HUES48 (cell line): ENCODE measurements at regions not wholly inside any gene's neighbourhood (a gene's known extent, or its start where the extent isn't known, plus 50 kb on each side); places are given as distances from the start of the nearest gene placed in this dataset.
"Not testable (repeated sequence)": the region's sequence is repeated elsewhere in the genome, so short reads cannot be mapped to it uniquely, and the experiment has no call there.

ENCODE experiments used
- H3K27ac ChIP-seq: one replicate; pipeline ENCODE4 v1.7.0; 2013; ENCODE audit warnings: low read depth, low read length, inconsistent platforms
- H3K27me3 ChIP-seq: 2 replicates; pipeline ENCODE4 v1.6.1; 2013; ENCODE audit warnings: mild to moderate bottlenecking, low read length; ENCODE audit not compliant: control insufficient read depth, insufficient read depth
- H3K36me3 ChIP-seq: 2 replicates; pipeline ENCODE4 v1.6.1; 2013; ENCODE audit warnings: low read length; ENCODE audit not compliant: control insufficient read depth, insufficient read depth
- H3K4me1 ChIP-seq: 2 replicates; pipeline ENCODE4 v1.6.1; 2013; ENCODE audit warnings: mild to moderate bottlenecking, low read length; ENCODE audit not compliant: control insufficient read depth, insufficient read depth
- H3K4me3 ChIP-seq: 2 replicates; pipeline ENCODE4 v1.5.1; 2013; ENCODE audit warnings: mild to moderate bottlenecking, low read depth, low read length
- H3K9ac ChIP-seq: 2 replicates; pipeline ENCODE4 v1.6.1; 2013; ENCODE audit warnings: mild to moderate bottlenecking, low read depth, low read length, moderate library complexity
- H3K9me3 ChIP-seq: 2 replicates; pipeline ENCODE4 v1.6.1; 2013; ENCODE audit warnings: low read length; ENCODE audit not compliant: control insufficient read depth, insufficient read depth

DNA sequence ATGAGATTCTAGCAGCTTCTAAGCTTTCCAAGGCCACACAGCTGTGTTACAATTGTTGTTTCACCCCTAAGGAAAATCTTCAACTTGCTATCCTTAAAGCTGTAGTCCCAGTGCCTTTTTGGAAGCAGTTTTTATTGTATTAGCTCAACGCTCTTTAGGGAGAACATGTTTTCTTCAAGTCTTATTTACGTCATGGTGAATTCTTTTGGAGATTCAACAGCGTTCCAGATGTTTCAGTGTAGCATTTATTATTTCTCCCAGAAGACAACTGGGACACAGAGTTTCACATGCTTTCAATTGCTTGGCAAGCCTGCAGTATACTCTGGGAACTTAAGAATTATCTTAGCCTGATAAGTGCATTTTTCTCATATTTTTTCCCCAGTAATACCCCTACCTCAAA, 888.3 kb downstream of the PLOD2 start:
- Histone ChIP-seq H3K4me1 (no peaks in the 10 kb centered on the region), H3K9me3 (0 out of 2 replicates have a peak, but pooled peaks cover 10% of the 10 kb centered on the region), H3K27me3 (no peaks in the 10 kb centered on the region), H3K9ac (no peak overlapping the region), H3K27ac (no peak overlapping the region), H3K4me3 (no peak overlapping the region), H3K36me3 (no peaks in the 10 kb centered on the region)

DNA sequence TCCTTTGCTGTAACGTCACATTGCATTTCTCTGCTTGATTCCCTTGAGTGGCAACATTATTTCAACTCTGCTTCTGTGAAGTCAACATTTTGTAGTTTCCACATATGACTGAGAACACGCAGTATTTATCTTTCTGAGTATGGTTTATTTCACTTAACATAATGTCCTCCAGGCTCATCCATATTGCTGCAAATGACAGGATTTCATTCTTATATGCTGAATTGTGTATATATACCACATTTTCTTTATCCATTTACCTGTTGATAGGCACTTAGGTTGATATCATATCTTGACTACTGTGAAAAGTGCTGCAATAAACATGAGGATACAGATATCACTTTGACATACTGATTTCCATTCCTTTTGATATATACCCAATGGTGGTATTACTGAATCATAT, 878.5 kb downstream of the PLOD2 start:
- no peaks in the 10 kb centered on the region for H3K4me1 ChIP-seq
- H3K27ac ChIP-seq = no peak overlapping the region
- H3K27me3 ChIP-seq = no peaks in the 10 kb centered on the region
- H3K4me3 ChIP-seq = no peak overlapping the region
- no peak overlapping the region for H3K9ac ChIP-seq
- no peaks in the 10 kb centered on the region for H3K9me3 ChIP-seq
- H3K36me3 ChIP-seq = no peaks in the 10 kb centered on the region

DNA sequence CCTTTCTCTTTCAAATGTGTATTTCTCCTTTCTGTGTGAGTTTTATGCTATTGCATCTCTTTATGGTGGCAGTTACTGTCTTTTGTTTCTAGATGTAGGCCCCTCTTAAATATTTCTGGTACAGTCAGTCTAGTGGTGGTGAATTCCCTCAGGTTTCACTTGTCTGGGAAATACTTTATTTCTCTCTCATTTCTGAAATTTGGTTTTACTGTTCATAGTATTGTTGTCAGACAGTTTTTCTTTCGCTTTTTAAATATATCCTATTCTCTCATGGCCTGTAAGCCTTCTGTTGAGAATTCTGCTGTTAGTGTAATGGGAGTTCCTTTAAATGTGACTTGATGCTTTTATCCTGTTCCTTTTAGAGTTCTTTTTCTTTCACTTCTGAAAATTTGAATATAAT, 874.0 kb downstream of the PLOD2 start:
- Histone ChIP-seq H3K36me3 (no peaks in the 10 kb centered on the region), H3K4me3 (no peak overlapping the region), H3K9ac (no peak overlapping the region), H3K27ac (no peak overlapping the region), H3K9me3 (no peaks in the 10 kb centered on the region), H3K27me3 (no peaks in the 10 kb centered on the region), H3K4me1 (no peaks in the 10 kb centered on the region)

DNA sequence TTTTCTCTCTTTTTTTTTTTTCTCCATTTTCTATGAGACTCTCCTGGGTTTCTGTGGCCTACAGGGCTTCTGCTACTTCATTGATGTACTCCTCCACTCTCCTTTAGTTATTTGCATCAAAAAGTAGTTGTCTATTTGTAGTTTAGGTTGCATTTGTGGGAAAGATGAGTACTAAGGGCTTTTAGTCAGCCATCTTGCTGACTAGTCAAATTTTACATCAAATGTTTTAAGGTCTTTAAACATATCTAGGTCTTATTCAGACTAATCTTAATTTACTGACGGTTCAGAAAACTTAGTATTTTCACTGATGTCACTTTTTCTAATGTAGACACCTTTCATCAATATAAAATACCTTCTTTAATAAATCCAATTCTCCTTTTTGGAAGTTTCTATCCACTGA, 871.0 kb downstream of the PLOD2 start:
- no peaks in the 10 kb centered on the region for H3K9me3 ChIP-seq
- no peak overlapping the region for H3K4me3 ChIP-seq
- no peak overlapping the region for H3K9ac ChIP-seq
- no peak overlapping the region for H3K27ac ChIP-seq
- H3K36me3 ChIP-seq = no peaks in the 10 kb centered on the region
- H3K27me3 ChIP-seq = no peaks in the 10 kb centered on the region
- no peaks in the 10 kb centered on the region for H3K4me1 ChIP-seq

DNA sequence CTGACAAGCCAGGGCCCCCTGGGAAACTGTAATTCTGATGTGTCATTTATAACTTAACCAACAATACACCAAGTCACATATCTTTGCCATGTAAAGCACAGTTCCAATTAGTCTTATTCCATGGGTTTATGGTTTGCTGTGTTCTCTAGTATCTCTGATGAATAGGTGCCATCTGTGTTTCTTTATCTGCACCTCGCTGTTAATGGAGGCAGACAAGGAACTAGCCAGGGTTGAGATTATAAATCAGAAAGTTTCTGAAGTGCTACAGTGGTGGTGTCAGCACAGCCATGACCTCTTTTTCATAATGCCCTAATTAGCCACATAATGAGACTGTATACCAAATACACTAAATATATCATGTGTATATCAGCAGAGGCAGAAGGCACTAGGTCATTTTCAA, 866.4 kb downstream of the PLOD2 start:
- H3K4me3 ChIP-seq = no peak overlapping the region
- H3K36me3 ChIP-seq = no peaks in the 10 kb centered on the region
- no peaks in the 10 kb centered on the region for H3K27me3 ChIP-seq
- H3K27ac ChIP-seq = no peak overlapping the region
- H3K9me3 ChIP-seq = no peaks in the 10 kb centered on the region
- no peaks in the 10 kb centered on the region for H3K4me1 ChIP-seq
- H3K9ac ChIP-seq = no peak overlapping the region

DNA sequence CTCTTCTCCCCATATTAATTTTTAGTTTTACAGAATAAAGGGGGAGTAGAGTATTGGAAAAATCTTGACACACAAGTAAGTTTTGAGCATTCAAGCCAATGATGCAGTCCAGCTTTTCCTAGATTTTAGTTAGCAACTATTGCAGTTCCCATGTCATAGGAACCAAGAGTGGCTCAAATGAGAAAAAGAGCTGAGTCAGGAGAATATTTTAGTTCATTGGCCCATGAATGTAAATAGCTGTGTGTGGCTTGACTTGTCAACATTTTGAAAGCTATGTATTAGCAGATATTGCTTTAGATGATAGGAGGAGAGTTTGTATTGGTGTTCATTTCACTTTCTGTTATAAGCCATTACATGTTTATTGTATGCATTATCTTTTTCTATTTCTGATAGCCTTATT, 853.7 kb downstream of the PLOD2 start:
- no peaks in the 10 kb centered on the region for H3K36me3 ChIP-seq
- H3K4me1 ChIP-seq = no peaks in the 10 kb centered on the region
- H3K27me3 ChIP-seq = no peaks in the 10 kb centered on the region
- H3K9me3 ChIP-seq = no peaks in the 10 kb centered on the region
- H3K4me3 ChIP-seq = no peak overlapping the region
- no peak overlapping the region for H3K27ac ChIP-seq
- H3K9ac ChIP-seq = no peak overlapping the region

DNA sequence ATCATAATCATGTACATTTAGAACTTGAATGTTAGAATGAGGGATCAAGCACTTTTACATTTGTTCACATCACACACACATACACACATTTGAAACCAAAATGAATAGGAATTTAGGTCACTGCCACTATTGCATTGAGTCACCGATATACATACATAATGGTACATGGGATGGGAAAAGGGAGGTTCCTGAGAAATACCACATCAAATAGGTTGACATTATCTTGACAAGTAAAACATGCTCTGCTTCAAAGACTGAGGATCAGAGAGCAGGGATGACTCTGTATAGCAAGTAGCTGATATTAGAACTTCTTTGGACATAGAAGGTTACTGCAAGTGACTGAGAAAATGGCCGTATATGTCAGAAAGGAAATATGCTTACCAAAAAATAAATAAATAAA, 847.2 kb downstream of the PLOD2 start:
- H3K9me3 ChIP-seq = peaks cover 13% of the 10 kb centered on the region; the same call in 1 of the 2 replicates
- no peak overlapping the region for H3K27ac ChIP-seq
- H3K36me3 ChIP-seq = no peaks in the 10 kb centered on the region
- H3K9ac ChIP-seq = no peak overlapping the region
- no peak overlapping the region for H3K4me3 ChIP-seq
- peaks cover 5% of the 10 kb centered on the region; the same call in 1 of the 2 replicates for H3K4me1 ChIP-seq
- H3K27me3 ChIP-seq = no peaks in the 10 kb centered on the region

DNA sequence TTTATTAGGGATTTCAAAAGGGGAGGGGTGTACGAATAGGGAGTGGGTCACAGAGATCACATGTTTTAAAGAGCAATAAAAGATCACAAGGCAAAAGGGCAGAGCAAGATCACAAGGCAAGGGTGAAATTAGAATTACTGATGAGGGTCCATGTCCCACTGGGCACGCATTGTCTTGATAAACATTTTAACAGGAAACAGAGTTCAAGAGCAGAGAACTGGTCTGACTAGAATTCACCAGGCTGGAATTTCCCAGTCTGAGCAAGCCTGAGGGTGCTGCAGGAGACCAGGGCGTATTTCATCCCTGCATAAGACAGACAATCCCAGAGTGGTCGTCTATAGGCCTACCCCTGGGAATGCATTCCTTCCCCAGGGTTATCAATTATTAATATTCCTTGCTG, 844.7 kb downstream of the PLOD2 start:
- not testable (repeated sequence) for H3K36me3 ChIP-seq, H3K9ac ChIP-seq
- peaks cover 13% of the 10 kb centered on the region; the same call in 1 of the 2 replicates for H3K9me3 ChIP-seq

DNA sequence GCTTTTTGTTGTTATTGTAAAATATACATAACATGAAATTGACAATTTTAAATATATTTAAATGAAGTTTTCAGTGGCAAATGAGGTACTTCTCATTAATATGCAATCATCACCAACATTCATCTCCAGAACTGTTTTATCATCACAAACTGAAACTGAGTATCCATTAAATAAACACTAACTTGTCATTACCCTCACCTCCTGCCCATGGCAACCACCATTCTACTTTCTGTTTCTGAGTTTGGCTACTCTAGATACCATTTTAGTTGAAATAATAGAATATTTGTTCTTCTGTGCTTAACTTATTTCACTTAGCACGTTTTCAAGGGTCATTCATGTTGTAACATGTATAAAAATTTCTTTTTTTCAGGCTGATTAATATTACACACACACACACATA, 834.3 kb downstream of the PLOD2 start:
- no peaks in the 10 kb centered on the region for H3K4me1 ChIP-seq
- H3K4me3 ChIP-seq = no peak overlapping the region
- H3K9me3 ChIP-seq = no peaks in the 10 kb centered on the region
- H3K27ac ChIP-seq = no peak overlapping the region
- no peaks in the 10 kb centered on the region for H3K27me3 ChIP-seq
- H3K9ac ChIP-seq = no peak overlapping the region
- H3K36me3 ChIP-seq = no peaks in the 10 kb centered on the region

More for the DNA sequence above, 844.7 kb downstream of the PLOD2 start:
- not testable (repeated sequence) for H3K4me3 ChIP-seq, H3K4me1 ChIP-seq, H3K27me3 ChIP-seq, H3K27ac ChIP-seq

DNA sequence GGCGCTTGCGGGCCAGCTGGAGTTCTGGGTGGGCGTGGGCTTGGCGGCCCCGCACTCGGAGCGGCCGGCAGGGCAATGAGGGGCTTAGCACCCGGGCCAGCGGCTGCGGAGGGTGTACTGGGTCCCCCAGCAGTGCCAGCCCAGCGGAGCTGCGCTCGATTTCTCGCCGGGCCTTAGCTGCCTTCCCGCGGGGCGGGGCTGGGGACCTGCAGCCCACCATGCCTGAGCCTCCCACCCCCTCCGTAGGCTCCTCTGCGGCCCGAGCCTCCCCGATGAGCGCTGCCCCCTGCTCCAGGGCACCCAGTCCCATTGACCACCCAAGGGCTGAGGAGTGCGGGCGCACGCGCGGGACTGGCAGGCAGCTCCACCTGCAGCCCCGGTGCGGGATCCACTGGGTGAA, 827.6 kb downstream of the PLOD2 start:
- H3K4me1 ChIP-seq, H3K9ac ChIP-seq, H3K27ac ChIP-seq, H3K36me3 ChIP-seq, H3K9me3 ChIP-seq, H3K27me3 ChIP-seq, H3K4me3 ChIP-seq: not testable (repeated sequence)

DNA sequence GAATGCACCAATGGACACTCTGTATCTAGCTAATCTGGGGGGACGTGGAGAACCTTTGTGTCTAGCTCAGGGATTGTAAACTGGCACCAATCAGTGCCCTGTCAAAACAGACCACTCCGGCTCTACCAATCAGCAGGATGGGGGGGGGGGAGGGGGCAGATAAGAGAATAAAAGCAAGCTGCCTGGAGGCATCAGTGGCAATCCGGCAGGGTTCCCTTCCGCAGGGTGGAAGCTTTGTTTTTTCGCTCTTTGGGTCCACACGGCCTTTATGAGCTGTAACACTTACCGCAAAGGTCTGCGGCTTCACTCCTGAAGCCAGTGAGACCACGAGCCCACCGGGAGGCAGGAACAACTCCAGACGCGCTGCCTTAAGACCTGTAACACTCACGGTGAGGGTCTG, 827.1 kb downstream of the PLOD2 start:
- no peaks in the 10 kb centered on the region for H3K9me3 ChIP-seq
- H3K36me3 ChIP-seq = no peaks in the 10 kb centered on the region
- no peak overlapping the region for H3K9ac ChIP-seq
- no peaks in the 10 kb centered on the region for H3K4me1 ChIP-seq
- H3K27me3 ChIP-seq = no peaks in the 10 kb centered on the region
- no peak overlapping the region for H3K4me3 ChIP-seq
- no peak overlapping the region for H3K27ac ChIP-seq

DNA sequence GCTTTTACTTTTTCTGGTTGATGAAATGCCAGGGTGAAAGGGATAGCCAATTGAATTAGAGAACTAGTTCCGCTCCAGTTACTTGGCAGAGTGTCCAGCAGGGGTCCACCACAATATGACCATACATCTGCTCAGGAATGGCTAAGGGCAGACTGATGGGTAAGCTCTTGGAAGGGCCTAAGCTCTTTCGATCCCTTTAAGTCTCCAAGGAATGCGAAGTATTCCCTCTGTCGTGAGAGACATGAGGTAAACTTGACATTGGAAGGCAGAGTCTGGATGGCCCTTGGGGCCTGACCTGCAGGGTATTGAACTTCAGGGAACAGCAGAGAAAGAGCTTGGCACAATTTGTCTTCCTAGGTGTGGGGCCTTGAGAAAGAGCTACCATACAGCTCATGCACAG, 805.8 kb downstream of the PLOD2 start:
- no peaks in the 10 kb centered on the region for H3K36me3 ChIP-seq
- no peak overlapping the region for H3K4me3 ChIP-seq
- H3K9me3 ChIP-seq = peaks cover 39% of the 10 kb centered on the region
- no peak overlapping the region for H3K27ac ChIP-seq
- no peaks in the 10 kb centered on the region for H3K27me3 ChIP-seq
- H3K4me1 ChIP-seq = no peaks in the 10 kb centered on the region
- no peak overlapping the region for H3K9ac ChIP-seq
